BE2C (cell line): ENCODE measurements at regions not wholly inside any gene's neighbourhood (a gene's known extent, or its start where the extent isn't known, plus 50 kb on each side); places are given as distances from the start of the nearest gene placed in this dataset.

Experiments used
- DNase-seq: peaks from one replicate; pipeline ENCODE4 v3.0.0-alpha.2; 2020
- H3K27me3 ChIP-seq: fragments of 250-450 bp; sonication (Bioruptor Pico); 2 replicates; pipeline ENCODE4 v1.5.1; 2020; ENCODE audit warnings: mild to moderate bottlenecking
- H3K36me3 ChIP-seq: fragments of 250-450 bp; sonication (Bioruptor Pico); 2 replicates; pipeline ENCODE4 v1.5.1; 2020; ENCODE audit warnings: mild to moderate bottlenecking
- H3K4me1 ChIP-seq: fragments of 250-450 bp; sonication (Bioruptor Pico); 2 replicates; pipeline ENCODE4 v1.5.1; 2020
- H3K4me3 ChIP-seq: 2 replicates; pipeline ENCODE4 v1.5.1; 2011; ENCODE audit warnings: low read depth, low read length
- H3K9me3 ChIP-seq: fragments of 250-450 bp; sonication (Bioruptor Pico); 2 replicates; pipeline ENCODE4 v1.5.1; 2020
- TF ChIP-seq, protein P1 (sequence below): IDR thresholded peaks from 2 replicates; pipeline ENCODE4 v1.5.1; 2012; ENCODE audit warnings: mild to moderate bottlenecking, low read depth, low read length

DNA sequence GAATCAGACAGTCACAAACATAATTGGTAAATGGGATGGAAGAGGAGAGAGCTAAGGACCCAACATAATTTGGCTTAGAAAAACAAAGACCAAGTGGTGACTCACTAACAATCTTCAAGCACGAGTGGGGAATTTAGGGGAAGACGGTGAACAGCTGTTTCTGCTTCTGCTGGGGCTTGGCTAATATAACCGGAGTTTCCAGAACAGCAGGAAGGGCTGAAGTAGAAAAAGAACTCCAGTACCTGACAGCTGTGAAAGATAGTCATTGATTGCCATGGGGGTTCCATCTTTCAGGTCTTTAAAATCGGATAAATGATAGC lies 290.9 kb upstream of the LDB2 start:
- Histone ChIP-seq H3K36me3 (no peaks in the 10 kb centered on the region), H3K4me1 (peaks cover 10% of the 10 kb centered on the region), H3K4me3 (no peak overlapping the region), H3K27me3 (no peaks in the 10 kb centered on the region), H3K9me3 (no peaks in the 10 kb centered on the region)
- TF ChIP-seq, protein P1, sequence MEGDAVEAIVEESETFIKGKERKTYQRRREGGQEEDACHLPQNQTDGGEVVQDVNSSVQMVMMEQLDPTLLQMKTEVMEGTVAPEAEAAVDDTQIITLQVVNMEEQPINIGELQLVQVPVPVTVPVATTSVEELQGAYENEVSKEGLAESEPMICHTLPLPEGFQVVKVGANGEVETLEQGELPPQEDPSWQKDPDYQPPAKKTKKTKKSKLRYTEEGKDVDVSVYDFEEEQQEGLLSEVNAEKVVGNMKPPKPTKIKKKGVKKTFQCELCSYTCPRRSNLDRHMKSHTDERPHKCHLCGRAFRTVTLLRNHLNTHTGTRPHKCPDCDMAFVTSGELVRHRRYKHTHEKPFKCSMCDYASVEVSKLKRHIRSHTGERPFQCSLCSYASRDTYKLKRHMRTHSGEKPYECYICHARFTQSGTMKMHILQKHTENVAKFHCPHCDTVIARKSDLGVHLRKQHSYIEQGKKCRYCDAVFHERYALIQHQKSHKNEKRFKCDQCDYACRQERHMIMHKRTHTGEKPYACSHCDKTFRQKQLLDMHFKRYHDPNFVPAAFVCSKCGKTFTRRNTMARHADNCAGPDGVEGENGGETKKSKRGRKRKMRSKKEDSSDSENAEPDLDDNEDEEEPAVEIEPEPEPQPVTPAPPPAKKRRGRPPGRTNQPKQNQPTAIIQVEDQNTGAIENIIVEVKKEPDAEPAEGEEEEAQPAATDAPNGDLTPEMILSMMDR, result no peak
- no peak for DNase-seq

DNA sequence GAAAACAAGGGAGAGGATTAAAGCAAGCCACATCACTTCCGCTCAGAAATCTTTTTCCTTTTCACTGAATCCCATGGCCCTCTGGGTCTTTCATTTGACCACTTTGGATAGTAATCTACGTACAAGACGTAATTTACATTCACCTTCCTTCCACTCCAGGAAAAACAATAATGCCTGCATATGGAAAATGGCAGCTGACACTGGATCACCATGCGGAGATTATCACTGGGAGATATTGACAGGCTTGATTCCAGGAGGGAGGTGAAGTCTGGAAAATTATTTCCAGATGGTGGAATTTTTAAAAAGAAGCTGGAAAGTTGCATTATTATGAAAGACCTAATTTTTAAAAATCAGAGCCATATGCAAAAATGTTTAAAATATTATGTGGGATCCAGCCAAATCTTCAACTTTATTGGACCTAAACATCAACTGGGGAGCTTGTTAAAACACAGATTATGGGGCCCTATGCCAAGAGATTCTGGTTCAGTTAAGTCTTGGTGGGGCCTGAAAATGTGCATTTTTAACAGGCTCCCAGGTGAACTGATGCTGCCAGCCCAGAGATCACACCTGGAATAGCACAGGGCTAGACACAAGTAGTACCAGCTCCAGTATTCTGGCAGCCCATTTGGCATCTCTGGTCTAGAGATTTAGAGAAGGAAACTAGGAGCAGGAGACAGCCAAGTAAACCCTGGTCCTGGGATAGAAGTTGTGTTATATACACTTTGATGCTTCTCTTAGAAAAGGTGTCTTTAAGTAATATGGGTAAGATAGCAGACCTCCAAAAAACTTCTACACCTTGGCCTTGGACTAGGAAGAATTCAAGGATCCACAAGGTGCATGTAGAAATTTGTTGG lies 290.3 kb upstream of the LDB2 start:
- H3K27me3 ChIP-seq, result no peaks in the 10 kb centered on the region
- no peak for DNase-seq
- H3K4me1 ChIP-seq, result peaks cover 10% of the 10 kb centered on the region
- H3K9me3 ChIP-seq, result no peaks in the 10 kb centered on the region
- TF ChIP-seq, protein P1, result no peak
- no peaks in the 10 kb centered on the region for H3K36me3 ChIP-seq
- H3K4me3 ChIP-seq, result no peak overlapping the region

DNA sequence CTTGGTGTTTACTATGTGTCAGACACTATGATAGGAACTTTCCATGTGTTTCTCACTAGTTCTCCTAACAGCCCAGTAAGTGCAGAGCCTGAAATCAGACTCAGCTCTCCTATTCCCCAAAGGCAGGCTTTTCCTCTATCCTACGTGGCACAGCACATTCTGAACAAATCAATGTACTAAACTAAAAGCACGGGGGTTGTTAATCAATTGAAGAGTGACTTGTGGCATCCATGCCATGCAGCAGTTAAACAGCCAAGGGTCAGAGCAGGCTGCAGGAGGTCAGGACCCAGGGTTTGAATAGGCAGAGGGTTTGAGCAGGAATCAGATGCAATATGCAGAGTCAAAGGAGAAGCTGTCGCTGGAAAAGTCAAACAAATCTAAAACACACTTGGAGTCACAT lies 289.7 kb upstream of the LDB2 start:
- TF ChIP-seq, protein P1, result no peak
- DNase-seq, result no peak

DNA sequence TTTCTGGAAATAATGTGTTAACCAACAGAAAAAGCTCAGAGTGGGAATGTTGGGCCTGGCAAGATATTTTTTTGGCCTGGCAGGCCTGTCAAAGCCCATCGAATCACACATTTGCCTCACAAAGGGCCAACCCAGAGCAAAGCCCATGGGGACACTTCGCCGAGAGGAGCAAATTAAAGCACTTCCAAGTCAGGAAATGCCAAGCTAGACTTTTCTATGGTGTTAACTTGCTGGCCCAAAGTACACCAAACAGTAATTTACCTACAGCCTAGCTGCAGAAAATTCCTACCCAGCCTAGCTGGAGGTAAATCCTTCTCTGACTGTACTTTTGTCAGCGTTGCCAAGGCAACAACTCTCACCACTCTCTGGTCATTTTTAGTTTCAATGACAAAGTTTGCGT lies 288.6 kb upstream of the LDB2 start:
- no peak for DNase-seq
- Histone ChIP-seq H3K9me3 (no peaks in the 10 kb centered on the region), H3K4me1 (peaks cover 10% of the 10 kb centered on the region), H3K4me3 (no peak overlapping the region), H3K36me3 (no peaks in the 10 kb centered on the region), H3K27me3 (no peaks in the 10 kb centered on the region)
- TF ChIP-seq, protein P1, result no peak

More for the DNA sequence above, 289.7 kb upstream of the LDB2 start:
- no peaks in the 10 kb centered on the region for H3K9me3 ChIP-seq
- no peak overlapping the region for H3K4me3 ChIP-seq
- no peaks in the 10 kb centered on the region for H3K36me3 ChIP-seq
- H3K4me1 ChIP-seq, result peaks cover 10% of the 10 kb centered on the region
- no peaks in the 10 kb centered on the region for H3K27me3 ChIP-seq

DNA sequence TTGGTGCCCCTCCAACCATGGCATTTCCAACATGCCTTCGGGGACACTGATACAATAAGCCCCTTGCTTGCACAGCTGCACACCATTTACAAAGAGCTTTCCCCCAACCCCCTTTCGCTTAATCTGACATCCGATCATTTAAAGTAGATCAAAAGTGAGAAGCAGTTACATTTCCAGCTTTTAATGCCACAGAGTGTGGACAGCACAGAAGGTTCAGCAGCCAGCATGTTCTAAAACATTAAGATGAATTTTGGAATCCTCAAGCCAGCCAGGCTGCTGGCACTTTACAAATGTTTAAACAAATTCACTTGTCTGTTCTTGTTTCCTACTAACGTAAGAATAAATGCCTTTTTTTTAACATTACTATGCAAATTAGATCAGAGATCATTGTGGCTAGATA lies 284.4 kb upstream of the LDB2 start:
- no peaks in the 10 kb centered on the region; the same call in 1 of the 2 replicates for H3K4me1 ChIP-seq
- H3K4me3 ChIP-seq, result no peak overlapping the region
- TF ChIP-seq, protein P1, result no peak
- H3K36me3 ChIP-seq, result no peaks in the 10 kb centered on the region
- no peak for DNase-seq
- no peaks in the 10 kb centered on the region for H3K9me3 ChIP-seq
- H3K27me3 ChIP-seq, result no peaks in the 10 kb centered on the region

DNA sequence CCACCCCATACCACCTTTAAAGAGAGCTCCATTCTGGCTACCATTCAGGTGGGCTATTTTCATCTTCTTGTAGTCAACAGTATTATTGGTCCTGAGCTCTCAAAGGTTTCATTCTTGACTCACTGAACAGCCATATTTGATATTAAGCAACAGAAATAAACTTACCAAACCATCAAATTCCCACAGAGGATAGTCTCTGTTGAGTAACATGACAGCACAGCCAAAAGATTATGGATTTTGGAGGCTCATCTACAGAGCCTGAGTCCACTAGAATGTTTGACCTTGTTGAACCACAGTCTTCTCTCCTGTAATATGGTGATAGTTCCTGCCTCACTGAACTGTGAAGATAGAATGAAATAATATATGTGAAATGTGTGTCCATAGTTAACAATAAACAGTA lies 276.3 kb upstream of the LDB2 start:
- no peaks in the 10 kb centered on the region for H3K27me3 ChIP-seq
- TF ChIP-seq, protein P1, result no peak
- H3K36me3 ChIP-seq, result no peaks in the 10 kb centered on the region
- H3K9me3 ChIP-seq, result no peaks in the 10 kb centered on the region
- DNase-seq, result no peak
- H3K4me3 ChIP-seq, result no peak overlapping the region
- H3K4me1 ChIP-seq, result peaks cover 14% of the 10 kb centered on the region
